ENCODE measurements at regions not wholly inside any gene's neighbourhood (a gene's known extent, or its start where the extent isn't known, plus 50 kb on each side); places are given as distances from the start of the nearest gene placed in this dataset.

GRCh38 chr9:105178076-105178475 is 66.4 kb upstream of the SLC44A1 start:
- TF ChIP-seq GATA2 (IDR thresholded peaks at IDR 0.05; ENCODE audit: low read depth, low read length) (no peak), GATA3 (IDR thresholded peaks at IDR 0.05; ENCODE audit: low read depth, low read length) (no peak)

GRCh38 chr9:105187781-105188180 is 56.7 kb upstream of the SLC44A1 start:
- TF ChIP-seq GATA3 (IDR thresholded peaks at IDR 0.05; ENCODE audit: low read depth, low read length) = no peak
- no peak for TF ChIP-seq GATA2 (IDR thresholded peaks at IDR 0.05; ENCODE audit: low read depth, low read length)

GRCh38 chr9:105188746-105189145 is 55.7 kb upstream of the SLC44A1 start:
- TF ChIP-seq GATA2 (IDR thresholded peaks at IDR 0.05; ENCODE audit: low read depth, low read length) = no peak
- no peak for TF ChIP-seq GATA3 (IDR thresholded peaks at IDR 0.05; ENCODE audit: low read depth, low read length)

GRCh38 chr9:105191508-105192121 is 52.8 kb upstream of the SLC44A1 start:
- no peak for TF ChIP-seq GATA3 (IDR thresholded peaks at IDR 0.05; ENCODE audit: low read depth, low read length)
- TF ChIP-seq GATA2 (IDR thresholded peaks at IDR 0.05; ENCODE audit: low read depth, low read length) = no peak

- TF ChIP-seq GATA3 (IDR thresholded peaks at IDR 0.05; ENCODE audit: low read depth, low read length) (no peak), GATA2 (IDR thresholded peaks at IDR 0.05; ENCODE audit: low read depth, low read length) (no peak)
Observed at GRCh38 chr9:105193560-105193959, 50.9 kb upstream of the SLC44A1 start.

- TF ChIP-seq GATA2 (IDR thresholded peaks at IDR 0.05; ENCODE audit: low read depth, low read length) (no peak), GATA3 (IDR thresholded peaks at IDR 0.05; ENCODE audit: low read depth, low read length) (no peak)
Observed at GRCh38 chr9:105194234-105194633, 50.2 kb upstream of the SLC44A1 start.
